ENCODE measurements at regions not wholly inside any gene's neighbourhood (a gene's known extent, or its start where the extent isn't known, plus 50 kb on each side); places are given as distances from the start of the nearest gene placed in this dataset.
A peak's percentile ranks its signal among the peaks of the same experiment; 100 is the strongest.
"Not testable (repeated sequence)": the region's sequence is repeated elsewhere in the genome, so short reads cannot be mapped to it uniquely, and the experiment has no call there.

GRCh38 chr1:30173560-30173959, 549.8 kb downstream of the MATN1 start:
- no peak for DNase-seq

DNA sequence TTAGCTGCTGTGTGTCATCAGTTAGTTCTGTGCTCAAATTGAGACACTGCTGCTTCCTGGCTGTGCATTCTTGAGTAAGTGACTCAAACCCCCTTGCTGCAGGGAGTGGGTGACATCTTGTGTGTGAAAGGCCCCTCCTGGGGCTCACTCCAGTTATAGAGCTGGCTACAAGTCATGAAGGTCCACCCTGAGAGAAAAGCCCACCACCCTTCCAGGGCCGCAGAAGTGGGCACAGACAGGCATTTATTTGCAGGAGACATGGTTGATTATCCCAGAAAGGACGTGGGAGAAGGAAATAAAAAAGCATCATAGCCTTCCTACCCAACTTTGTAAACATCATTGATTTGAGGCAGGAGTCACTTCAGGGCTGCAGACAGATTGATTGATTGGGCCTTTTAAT, 550.6 kb downstream of the MATN1 start:
- no peak for DNase-seq

- DNase-seq, result no peak
These were observed 551.1 kb downstream of the MATN1 start for GRCh38 chr1:30172299-30172694.

DNA sequence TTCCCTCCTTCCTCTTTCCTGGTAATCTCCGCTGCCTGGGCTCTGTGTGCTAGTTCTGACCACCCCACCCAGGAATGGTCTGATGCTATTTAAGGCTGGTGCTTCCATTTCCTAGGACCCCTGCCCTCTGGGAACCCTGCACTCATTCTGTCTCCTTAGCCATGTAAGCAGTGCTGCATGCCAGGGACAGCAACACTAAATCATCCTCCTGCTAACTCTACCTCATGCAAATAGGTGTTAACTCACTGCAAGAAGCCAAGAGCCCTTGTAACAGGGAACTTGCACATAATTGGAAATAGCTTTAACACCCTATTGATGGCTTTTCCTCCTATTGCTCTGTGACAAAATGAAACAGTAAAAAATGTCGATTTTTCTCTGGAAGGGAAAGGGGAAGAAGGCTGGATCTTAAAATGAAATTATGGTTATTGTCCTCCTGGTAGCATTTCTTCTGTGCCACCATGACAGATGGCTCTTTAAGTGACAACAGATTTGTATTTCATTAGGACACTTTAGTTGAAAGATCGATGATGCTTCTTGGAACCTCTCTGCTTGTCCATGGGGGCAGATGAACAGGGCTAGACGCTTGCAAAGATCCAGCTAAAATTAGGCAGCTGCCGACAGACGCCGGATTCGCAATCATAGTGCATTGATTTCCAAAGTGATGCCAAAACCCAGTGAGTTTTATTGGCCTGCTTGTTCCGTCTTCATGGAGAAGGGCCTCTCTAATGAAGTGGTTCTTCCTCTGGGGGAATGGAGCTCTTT, 551.7 kb downstream of the MATN1 start:
- no peak for DNase-seq

DNA sequence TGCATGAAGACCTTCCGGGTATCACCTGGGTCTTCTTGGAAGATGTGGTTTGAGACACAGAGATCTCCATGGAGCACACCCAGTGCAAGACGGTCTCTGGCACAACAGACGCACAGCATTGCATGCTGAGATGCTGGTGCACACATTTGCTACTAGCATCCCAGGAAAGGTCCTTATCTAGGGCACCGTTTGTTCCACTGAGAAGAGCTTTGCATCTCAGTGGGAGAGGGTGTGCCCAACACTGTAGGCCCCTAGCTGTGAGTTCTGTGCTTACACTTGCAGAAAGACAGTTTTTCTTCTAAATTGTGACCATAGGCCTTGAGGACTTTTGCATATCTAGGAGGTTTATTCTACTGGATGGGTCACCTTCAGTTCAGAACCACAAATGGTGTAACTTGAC, 554.1 kb downstream of the MATN1 start:
- DNase-seq, result no peak

DNA sequence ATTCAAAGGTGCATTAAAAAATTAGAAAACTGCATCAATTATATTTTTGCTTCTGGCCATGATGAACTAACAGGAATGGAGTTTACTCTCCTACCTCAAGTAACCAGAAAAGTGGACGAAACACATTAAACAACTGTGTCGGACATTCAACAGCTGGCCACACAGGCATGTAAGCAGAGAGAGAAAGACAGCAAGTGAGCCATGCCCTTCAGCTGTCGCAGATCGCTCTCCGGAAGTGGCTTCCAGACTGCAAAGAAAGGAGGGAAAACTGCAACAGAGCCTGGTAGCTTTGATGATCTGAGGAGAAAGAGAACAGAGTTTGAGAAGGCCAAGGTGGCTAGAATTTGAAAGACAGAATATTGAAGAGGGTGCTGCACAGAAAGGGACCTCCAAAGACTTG, 557.2 kb downstream of the MATN1 start:
- DNase-seq, result no peak

- no peak for DNase-seq
These were observed 558.3 kb downstream of the MATN1 start for GRCh38 chr1:30165116-30165515.

- no peak for DNase-seq
These were observed 558.7 kb downstream of the MATN1 start for GRCh38 chr1:30164693-30165092.

DNA sequence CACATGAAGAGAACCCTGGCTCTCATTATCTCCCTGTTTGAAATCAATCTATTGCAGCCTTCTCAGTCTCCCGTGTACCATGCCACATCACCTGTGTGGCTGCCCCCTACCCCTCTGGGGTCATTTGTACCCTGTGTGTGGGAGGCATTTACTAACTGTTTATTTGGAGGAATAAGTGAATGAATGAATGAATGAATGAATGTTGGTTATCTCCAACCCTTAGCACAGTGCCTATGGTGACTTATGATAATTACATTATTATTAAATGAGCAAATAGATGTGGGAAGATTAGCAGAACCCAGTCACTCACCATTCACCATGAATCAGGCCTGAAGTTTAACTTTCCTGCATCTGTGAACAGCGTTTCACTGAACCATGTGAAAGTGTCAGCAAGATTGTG, 560.8 kb downstream of the MATN1 start:
- no peak for DNase-seq

DNA sequence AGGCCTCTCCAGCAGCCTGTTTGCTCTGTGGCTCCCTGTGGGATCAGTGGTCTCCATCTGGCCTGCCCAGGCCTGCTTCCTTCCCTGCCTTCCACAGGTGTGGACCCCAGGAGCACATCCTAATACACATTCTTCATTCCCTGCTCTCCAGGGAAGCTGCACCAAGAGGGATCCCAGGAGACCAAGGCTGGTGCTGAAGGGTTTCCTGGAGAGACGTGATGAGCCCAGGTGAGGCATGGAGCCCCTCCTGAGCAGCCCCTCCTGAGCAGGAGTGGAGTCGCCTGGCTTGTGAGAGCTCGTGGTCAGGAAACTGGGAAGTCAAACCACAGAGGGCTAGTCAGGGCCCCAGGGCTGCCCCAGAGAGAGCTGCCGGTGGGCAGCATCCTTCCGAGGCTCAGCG, 561.4 kb downstream of the MATN1 start:
- peak in 1 of 2 donors; percentile 10 for DNase-seq

GRCh38 chr1:30160999-30161689, 562.2 kb downstream of the MATN1 start:
- DNase-seq, result no peak

DNA sequence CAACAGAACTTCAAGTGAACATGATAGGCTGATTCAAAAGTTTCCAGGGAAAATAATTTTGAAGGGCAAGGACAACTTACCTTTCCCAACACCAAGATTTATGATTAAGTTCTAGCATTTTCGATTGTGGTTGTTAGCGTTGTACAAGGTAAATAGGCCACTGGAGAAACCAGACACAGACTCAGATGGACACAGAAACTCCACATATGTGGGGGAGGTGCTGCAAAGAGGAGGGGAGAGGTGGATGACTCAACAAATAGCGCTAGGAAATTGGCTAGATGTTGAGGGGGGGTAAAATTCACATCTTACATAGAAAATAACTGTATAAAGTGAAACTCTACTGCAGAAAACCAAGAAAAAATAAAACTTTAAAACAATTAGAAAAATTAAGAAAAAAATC, 564.4 kb downstream of the MATN1 start:
- DNase-seq, result no peak

DNA sequence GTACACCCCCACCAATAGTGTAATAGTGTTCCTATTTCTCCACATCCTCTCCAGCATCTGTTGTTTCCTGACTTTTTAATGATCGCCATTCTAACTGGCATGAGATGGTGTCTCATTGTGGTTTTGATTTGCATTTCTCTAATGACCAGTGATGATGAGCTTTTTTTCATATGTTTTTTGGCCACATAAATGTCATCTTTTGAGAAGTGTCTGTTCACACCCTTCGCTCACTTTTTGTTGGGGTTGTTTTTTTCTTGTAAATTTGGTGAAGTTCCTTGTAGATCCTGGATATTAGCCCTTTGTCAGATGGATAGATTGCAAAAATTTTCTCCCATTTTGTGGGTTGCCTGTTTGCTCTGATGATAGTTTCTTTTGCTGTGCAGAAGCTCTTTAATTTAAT, 567.7 kb downstream of the MATN1 start:
- DNase-seq, result not testable (repeated sequence)

- DNase-seq, result not testable (repeated sequence)
These were observed 568.1 kb downstream of the MATN1 start for GRCh38 chr1:30155253-30155652.

- DNase-seq, result no peak
These were observed 569.5 kb downstream of the MATN1 start for GRCh38 chr1:30153743-30154449.

GRCh38 chr1:30151826-30152225, 571.6 kb downstream of the MATN1 start:
- DNase-seq, result no peak

GRCh38 chr1:30151119-30151518, 572.3 kb downstream of the MATN1 start:
- DNase-seq, result no peak

DNA sequence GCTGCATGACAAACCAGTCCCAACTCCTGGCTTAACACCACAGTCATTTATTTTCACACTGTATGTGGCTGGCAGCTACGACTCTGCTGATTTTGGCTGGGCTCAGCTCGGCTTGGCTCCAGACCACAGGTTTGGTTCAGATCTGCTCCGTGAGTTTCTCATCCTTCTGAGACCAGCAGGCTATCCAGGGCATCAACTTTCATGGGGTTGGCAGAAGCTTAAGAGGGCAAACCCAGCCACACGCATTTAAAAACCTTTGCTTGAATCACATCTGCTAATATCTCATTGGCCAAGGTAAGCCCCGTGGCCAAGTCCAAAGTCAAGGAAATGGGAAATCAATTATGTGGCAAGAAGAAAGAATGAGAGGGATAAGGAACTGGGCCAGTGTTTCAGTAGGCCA, 574.2 kb downstream of the MATN1 start:
- DNase-seq, result no peak

DNA sequence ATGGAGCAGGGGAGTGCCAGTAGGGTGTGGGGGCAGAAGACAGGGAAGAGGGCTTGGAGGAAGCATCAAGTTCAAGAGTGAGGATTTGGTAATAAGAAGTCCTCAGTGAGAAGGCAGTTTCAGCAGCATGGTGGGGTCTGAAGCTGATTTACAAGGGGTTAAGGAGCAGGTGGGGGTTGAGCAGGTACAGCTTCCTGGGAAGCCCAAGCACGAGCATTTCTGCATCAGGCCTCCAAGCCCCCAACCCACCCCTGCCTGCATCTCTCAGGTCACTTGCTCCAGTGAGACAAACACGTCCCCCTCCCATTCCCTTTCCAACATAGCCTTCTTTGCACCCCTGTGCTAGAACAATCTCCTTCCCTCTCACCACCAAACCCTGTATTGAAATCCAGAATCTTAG, 574.7 kb downstream of the MATN1 start:
- no peak for DNase-seq

DNA sequence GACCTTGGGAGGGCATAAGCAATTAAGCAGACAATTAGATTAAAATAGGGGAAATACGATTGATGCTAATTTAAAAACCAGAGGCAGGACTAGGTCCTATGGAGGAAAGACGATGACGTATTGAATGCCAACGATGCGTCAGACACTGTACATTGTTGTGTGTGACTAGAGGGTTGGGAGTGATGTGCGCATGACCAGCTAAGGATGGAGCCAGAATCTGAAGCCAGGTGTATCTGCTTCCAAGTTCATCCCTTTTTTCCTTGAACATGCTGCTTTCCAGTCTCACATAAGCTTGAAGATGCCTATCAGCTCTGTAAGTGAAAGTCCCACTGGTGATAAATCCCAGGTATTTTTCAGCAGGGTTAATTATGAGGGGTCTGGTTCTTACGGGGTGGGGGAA, 576.2 kb downstream of the MATN1 start:
- DNase-seq, result no peak

GRCh38 chr1:30146448-30146847, 576.9 kb downstream of the MATN1 start:
- peak; percentile 13 to 18 for DNase-seq

GRCh38 chr1:30145723-30146303, 577.6 kb downstream of the MATN1 start:
- peak; percentile 40 to 75 for DNase-seq

DNA sequence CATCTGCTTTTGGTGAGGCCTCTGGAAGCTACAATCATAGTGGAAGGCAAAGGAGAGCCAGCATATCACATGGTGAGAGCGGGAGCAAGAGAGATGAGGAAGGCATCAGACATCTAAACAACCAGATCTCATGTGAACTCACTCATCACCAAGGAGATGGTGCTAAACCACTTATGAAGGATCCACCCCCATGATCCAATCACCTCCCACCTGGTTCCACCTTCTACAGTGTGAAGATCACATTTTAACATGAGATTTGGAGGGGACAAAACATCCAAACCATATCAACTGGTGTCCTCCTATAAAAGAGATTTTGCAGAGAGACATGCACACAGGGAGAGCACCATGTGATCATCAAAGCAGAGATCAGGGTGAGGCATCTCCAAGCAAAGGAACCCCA, 578.6 kb downstream of the MATN1 start:
- no peak for DNase-seq

All from inflammatory macrophage (primary cell).